ENCODE measurements at regions not wholly inside any gene's neighbourhood (a gene's known extent, or its start where the extent isn't known, plus 50 kb on each side); places are given as distances from the start of the nearest gene placed in this dataset.

DNA sequence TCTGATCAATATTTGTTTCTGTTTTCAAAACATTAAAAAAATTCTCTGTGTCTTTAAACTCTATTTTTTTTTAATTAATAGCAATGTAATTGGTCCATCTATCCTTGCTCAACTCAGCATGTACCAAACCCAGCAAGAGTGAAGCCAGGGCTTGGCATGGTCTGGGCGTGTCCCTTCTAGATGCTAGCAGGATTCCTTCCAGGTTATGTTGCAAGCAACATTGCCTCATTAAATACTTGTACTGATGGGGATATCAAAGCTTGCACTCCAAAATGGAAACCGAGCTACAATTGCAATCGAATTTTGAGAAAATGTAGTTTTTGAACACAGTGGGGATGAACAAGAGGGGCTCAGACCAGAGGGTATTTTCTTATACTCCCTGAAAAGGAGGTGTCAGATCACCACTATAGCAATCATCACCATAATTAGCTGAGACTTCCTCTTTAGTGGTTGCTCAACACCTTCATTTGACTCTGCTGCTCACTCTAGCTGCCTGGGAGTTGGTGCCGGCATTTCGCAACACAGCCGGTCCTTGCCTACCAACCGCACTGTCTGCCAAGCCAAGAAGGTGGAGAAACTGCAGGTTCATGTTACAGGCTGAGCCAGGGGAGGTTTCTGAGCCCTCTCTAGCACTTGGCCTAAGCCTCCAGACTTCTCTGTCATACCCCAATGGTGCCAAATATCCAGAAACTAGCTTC lies 67.8 kb upstream of the RALGAPA2 start:
- H3K27me3 ChIP-seq (ENCODE audit: control insufficient read depth in 1 of 2, insufficient read depth in 2 of 2, low read length in 2 of 2) = peaks cover 0 to 18% of the 10 kb centered on the region in 2 experiments; a peak in 3 of 5 replicates
- H3K9ac ChIP-seq (ENCODE audit: insufficient read depth, low read depth, low read length) = no peak overlapping the region
- CTCF ChIA-PET (ENCODE audit: low intra/inter-chr PET ratio, low total read pairs) = no interaction called here
- no peak overlapping the region for H3K27ac ChIP-seq (ENCODE audit: extremely low read length, insufficient read depth, low read length)
- H4K20me1 ChIP-seq (ENCODE audit: insufficient read depth, low read length) = no peaks in the 10 kb centered on the region
- no TSS peak for BruUV-seq (replicated peaks)
- no peaks in the 10 kb centered on the region for H3K36me3 ChIP-seq (replicated peaks in 1 of 2; ENCODE audit: control insufficient read depth in 1 of 2, insufficient read depth in 2 of 2, low read length in 2 of 2)
- peak; percentile 29; the same call in 1 of the 2 replicates for TF ChIP-seq ZMYM4 (CRISPR knock-in tag; IDR thresholded peaks at IDR 0.05)
- peak; percentile 42 for TF ChIP-seq XRCC5 (optimal IDR thresholded peaks at IDR 0.05; ENCODE audit: low read length)
- TF ChIP-seq CCDC6 (CRISPR knock-in tag; IDR thresholded peaks at IDR 0.05) = no peak
- peak; percentile 80; the same call in 1 of the 2 replicates for TF ChIP-seq ZNF331 (CRISPR knock-in tag; IDR thresholded peaks at IDR 0.05)
- no peak for TF ChIP-seq CREB1 (IDR thresholded peaks at IDR 0.05)
- TF ChIP-seq CREB1 (CRISPR knock-in tag; IDR thresholded peaks at IDR 0.05) = no peak
- TF ChIP-seq TBP (CRISPR knock-in tag; IDR thresholded peaks at IDR 0.05) = no peak
- TF ChIP-seq ZNF674 (CRISPR knock-in tag; IDR thresholded peaks at IDR 0.05; ENCODE audit: low read depth) = no peak
- TF ChIP-seq ZNF644 (CRISPR knock-in tag; IDR thresholded peaks at IDR 0.05; ENCODE audit: low read depth) = 0 out of 2 replicates have a peak, but pooled peaks have one; percentile 39
- 0 out of 2 replicates have a peak, but pooled peaks have one; percentile 48 for TF ChIP-seq SIX1 (CRISPR knock-in tag; IDR thresholded peaks at IDR 0.05; ENCODE audit: borderline replicate concordance)
- TF ChIP-seq, protein P1, sequence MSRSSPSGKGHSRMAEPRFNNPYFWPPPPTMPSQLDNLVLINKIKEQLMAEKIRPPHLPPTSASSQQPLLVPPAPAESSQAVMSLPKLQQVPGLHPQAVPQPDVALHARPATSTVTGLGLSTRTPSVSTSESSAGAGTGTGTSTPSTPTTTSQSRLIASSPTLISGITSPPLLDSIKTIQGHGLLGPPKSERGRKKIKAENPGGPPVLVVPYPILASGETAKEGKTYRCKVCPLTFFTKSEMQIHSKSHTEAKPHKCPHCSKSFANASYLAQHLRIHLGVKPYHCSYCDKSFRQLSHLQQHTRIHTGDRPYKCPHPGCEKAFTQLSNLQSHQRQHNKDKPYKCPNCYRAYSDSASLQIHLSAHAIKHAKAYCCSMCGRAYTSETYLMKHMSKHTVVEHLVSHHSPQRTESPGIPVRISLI (CRISPR knock-in tag; IDR thresholded peaks at IDR 0.05; ENCODE audit: borderline replicate concordance) = no peak
- peak; percentile 8 for TF ChIP-seq TEAD3 (CRISPR knock-in tag; optimal IDR thresholded peaks at IDR 0.05; ENCODE audit: borderline replicate concordance)
- no peak for TF ChIP-seq ZSCAN30 (CRISPR knock-in tag; IDR thresholded peaks at IDR 0.05)
- TF ChIP-seq, protein P2, sequence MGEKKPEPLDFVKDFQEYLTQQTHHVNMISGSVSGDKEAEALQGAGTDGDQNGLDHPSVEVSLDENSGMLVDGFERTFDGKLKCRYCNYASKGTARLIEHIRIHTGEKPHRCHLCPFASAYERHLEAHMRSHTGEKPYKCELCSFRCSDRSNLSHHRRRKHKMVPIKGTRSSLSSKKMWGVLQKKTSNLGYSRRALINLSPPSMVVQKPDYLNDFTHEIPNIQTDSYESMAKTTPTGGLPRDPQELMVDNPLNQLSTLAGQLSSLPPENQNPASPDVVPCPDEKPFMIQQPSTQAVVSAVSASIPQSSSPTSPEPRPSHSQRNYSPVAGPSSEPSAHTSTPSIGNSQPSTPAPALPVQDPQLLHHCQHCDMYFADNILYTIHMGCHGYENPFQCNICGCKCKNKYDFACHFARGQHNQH (CRISPR knock-in tag; IDR thresholded peaks at IDR 0.05) = no peak
- TF ChIP-seq, protein P3, sequence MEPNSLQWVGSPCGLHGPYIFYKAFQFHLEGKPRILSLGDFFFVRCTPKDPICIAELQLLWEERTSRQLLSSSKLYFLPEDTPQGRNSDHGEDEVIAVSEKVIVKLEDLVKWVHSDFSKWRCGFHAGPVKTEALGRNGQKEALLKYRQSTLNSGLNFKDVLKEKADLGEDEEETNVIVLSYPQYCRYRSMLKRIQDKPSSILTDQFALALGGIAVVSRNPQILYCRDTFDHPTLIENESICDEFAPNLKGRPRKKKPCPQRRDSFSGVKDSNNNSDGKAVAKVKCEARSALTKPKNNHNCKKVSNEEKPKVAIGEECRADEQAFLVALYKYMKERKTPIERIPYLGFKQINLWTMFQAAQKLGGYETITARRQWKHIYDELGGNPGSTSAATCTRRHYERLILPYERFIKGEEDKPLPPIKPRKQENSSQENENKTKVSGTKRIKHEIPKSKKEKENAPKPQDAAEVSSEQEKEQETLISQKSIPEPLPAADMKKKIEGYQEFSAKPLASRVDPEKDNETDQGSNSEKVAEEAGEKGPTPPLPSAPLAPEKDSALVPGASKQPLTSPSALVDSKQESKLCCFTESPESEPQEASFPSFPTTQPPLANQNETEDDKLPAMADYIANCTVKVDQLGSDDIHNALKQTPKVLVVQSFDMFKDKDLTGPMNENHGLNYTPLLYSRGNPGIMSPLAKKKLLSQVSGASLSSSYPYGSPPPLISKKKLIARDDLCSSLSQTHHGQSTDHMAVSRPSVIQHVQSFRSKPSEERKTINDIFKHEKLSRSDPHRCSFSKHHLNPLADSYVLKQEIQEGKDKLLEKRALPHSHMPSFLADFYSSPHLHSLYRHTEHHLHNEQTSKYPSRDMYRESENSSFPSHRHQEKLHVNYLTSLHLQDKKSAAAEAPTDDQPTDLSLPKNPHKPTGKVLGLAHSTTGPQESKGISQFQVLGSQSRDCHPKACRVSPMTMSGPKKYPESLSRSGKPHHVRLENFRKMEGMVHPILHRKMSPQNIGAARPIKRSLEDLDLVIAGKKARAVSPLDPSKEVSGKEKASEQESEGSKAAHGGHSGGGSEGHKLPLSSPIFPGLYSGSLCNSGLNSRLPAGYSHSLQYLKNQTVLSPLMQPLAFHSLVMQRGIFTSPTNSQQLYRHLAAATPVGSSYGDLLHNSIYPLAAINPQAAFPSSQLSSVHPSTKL (CRISPR knock-in tag; IDR thresholded peaks at IDR 0.05) = peak; percentile 41
- TF ChIP-seq PRPF4 (IDR thresholded peaks at IDR 0.05; ENCODE audit: low read depth, low read length, poor library complexity, severe bottlenecking) = no peak
- peak; percentile 95 for TF ChIP-seq CEBPG (CRISPR knock-in tag; IDR thresholded peaks at IDR 0.05)
- TF ChIP-seq CEBPB (IDR thresholded peaks at IDR 0.05; ENCODE audit: borderline replicate concordance, low read depth, low read length) = peak; percentile 98
- TF ChIP-seq ZNF761 (CRISPR knock-in tag; conservative IDR thresholded peaks at IDR 0.05) = 0 out of 2 replicates have a peak, but pooled peaks have one; percentile 50
- TF ChIP-seq GATAD2A (CRISPR knock-in tag; IDR thresholded peaks at IDR 0.05) = peak; percentile 53; the same call in 1 of the 2 replicates
- WGBS (ENCODE audit: low lambda C conversion rate) = 17% methylated on average over 7 of the region's 7 CpGs
- peaks cover 5% of the 10 kb centered on the region; the same call in 1 of the 2 replicates for H3K9me3 ChIP-seq (ENCODE audit: low read length)
- POLR2A ChIA-PET = interaction anchor here (0.9 kb wide), 1 partner anchor 40 kb away, joined by 3 read pairs; no protein-coding TSS in a partner anchor
- ATAC-seq (peak; percentile 88), FAIRE-seq (peak; percentile 72), DNase-seq (ENCODE audit: low spot score) (peak; percentile 21)
- H3K79me2 ChIP-seq (ENCODE audit: insufficient read depth, low read length) = no peaks in the 10 kb centered on the region
- H3K4me1 ChIP-seq (ENCODE audit: insufficient read depth, low read length) = no peaks in the 10 kb centered on the region
- intact Hi-C loops (cut with micrococcal nuclease; ENCODE audit: unreplicated experiment) = no loop called here
- no peak overlapping the region for H2AFZ ChIP-seq (ENCODE audit: low read length)
- in situ Hi-C loops (cut with HindIII; ENCODE audit: extremely low pct_ligation_motif_present, low pct_unique_long_range_greater_than_20kb) = no loop called here
- no peak overlapping the region for H3K4me2 ChIP-seq (ENCODE audit: low read depth, low read length)
- no peak overlapping the region for H3K4me3 ChIP-seq (replicated peaks in 1 of 3; ENCODE audit: insufficient read depth in 1 of 3, low read depth in 2 of 3, low read length in 3 of 3)
